GM21367 (cell line): ENCODE measurements at regions not wholly inside any gene's neighbourhood (a gene's known extent, or its start where the extent isn't known, plus 50 kb on each side); places are given as distances from the start of the nearest gene placed in this dataset.

Experiments
- ATAC-seq: cut with Tn5 transposase; IDR thresholded peaks from one replicate; pipeline ENCODE4 v1.9.1; 2021; ENCODE audit not compliant: unreplicated experiment

DNA sequence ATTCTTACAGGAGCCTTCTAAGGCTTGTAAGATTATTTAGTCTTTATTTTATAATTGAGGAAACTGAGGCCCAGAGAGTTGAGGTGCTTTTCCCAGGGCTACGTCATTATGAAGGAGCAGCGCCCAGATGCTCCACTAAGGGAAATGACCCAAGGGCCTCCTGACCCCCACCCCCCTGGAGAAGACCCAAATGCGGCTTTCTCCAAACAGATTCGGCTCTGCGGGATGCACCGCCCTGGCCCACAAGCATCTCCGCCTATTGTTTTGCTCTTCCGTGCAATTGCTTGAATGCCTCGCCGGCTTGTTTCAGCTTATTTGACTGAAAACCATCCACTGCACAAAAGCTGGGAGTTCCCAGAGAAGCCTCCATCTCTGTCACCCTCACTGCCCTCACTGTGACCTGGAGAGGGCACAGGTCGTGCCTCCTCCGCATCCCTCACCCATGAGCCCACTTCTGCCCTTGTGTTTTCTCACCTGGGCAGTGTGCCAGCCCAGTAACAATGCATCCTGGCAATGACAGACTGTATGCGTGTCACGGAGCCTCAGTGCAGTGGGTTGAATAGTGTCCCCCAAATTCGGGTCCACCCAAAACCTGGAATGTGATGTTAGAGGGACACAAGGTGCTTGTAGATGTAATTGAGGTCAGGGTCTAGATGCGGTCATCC lies 790.2 kb downstream of the TBC1D22A start:
- no peak for ATAC-seq

GRCh38 chr22:47552024-47552423 lies 789.6 kb downstream of the TBC1D22A start:
- no peak for ATAC-seq

- no peak for ATAC-seq
These were observed 789.0 kb downstream of the TBC1D22A start for GRCh38 chr22:47551431-47551775.

DNA sequence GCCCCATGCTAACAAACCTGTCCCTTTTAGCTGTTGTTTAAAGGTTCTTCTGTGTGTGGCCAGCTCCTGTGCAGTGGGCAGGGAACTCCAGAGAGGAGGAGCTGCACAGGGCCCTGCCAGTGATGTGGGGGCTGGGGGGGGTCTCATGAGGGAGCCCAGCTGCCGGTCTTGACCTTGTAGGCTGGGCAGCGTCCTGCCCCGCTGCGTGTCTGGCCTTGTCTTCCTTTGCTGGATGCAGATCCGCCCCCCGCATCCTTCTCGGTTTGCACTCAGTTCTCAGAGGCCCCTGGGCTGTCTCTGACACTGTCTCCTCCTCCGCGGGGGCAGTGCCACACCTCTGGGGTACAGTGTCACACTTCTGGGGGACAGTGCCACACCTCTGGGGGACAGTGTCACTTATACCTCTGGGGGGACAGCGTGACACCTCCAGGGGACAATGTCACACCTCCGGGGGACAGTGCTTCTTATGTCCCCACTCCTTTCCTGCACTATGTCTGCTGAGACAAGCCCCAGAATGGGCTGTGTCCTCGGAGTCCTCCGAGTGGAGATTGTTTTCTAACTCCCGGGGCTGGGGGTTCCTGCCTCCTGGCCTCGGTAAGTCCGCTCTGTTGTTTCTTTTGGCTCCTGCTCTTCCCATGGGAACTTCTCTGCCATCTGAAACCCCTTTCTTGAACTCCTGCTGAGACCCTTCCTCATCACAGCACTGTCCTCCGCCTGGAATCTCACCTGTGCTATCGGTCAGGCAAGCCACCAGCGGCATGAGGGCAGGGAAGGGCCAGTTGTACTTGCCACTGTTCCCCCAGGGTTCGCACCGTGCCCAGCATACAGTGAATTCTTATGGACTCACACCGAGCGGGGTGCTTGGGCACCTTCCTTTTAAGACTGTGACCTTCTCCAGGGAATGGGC lies 788.3 kb downstream of the TBC1D22A start:
- ATAC-seq = no peak

DNA sequence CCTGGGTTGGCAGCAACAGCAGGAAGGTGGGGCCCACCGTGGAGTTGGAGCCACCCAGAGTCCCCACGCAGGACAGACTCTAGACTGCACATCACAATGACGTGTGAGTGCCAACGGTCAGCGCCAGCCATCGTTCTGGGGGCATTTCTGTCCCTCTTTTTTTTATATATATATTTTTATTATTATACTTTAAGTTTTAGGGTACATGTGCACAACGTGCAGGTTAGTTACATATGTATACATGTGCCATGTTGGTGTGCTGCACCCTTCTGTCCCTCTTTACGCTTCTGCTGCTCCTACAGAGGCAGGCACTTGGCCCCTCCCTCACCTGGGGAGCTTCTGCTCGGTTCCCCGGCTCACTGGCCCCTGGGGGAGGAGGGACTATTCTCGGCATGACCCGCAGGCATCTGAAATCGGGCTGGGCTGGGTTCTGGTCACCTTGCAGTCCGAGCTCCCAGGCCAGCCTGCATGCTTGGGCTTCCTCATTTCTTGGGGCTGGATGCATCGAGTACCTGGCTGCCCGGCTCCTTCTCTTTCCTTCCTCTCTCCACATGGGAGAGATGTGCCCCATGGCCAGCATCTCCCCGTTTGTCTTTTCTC lies 787.4 kb downstream of the TBC1D22A start:
- no peak for ATAC-seq

DNA sequence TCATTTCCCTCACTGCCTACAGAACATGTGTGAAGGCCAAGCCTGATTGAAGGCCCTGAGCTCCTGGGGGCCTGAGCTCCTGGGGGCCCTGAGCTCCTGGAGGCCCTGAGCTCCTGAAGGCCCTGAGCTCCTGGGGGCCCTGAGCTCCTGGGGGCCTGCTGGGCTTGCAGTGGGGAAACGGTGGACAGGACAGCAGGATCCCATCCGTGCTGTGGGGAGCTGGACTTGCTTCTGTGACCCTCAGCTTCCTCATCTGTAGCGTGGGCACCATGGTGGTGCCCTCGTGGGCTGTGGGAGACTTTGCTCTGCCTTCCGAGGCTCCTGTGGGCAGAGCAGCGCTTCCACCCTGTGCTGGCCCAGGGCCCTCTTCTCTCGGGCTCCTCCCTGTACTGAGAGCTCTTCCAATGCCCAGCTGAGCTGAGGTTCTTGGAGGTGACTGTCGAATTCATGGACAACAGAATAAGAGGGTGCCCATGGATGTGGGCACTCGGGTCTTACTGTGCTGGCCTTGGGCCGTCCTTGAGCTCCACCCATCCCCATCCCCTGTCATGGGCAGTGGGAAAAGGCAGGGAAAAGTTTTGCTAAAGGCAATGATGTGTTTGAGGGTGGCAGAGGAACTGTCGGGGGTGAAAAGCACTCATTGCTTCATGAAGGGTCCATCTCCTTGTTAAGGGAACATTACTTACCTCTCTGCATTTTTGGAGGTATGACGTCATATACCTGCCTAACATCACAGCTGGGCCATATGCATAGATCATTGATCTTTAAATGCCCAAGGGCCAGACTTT lies 786.7 kb downstream of the TBC1D22A start:
- no peak for ATAC-seq

- ATAC-seq = no peak
These were observed 785.6 kb downstream of the TBC1D22A start for GRCh38 chr22:47547881-47548650.

DNA sequence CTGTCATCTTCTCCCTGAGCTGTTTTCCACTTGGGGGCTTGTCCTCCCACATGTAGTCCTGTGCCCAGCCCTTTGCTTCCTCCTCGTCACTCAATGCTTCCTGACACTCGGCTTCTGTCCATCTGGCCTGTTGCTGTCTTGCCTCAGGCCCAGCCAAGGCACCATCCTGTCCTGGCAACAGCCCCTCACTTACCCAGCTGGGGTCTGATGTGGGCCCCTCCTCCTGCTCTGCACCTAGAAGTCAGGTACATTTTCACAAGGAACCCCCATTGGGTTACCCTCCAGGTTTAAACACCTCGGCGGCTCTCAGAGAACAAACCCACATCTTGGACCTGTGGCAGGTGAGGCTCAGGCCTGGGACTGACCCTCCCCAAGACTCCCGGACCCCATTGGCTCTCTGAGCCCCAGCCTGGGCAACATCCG lies 784.8 kb downstream of the TBC1D22A start:
- no peak for ATAC-seq

GRCh38 chr22:47544696-47545095 lies 782.2 kb downstream of the TBC1D22A start:
- no peak for ATAC-seq

GRCh38 chr22:47543447-47543846 lies 781.0 kb downstream of the TBC1D22A start:
- ATAC-seq = no peak

GRCh38 chr22:47540011-47540410 lies 777.6 kb downstream of the TBC1D22A start:
- no peak for ATAC-seq

GRCh38 chr22:47539374-47539773 lies 776.9 kb downstream of the TBC1D22A start:
- no peak for ATAC-seq

GRCh38 chr22:47535681-47536080 lies 773.2 kb downstream of the TBC1D22A start:
- no peak for ATAC-seq

DNA sequence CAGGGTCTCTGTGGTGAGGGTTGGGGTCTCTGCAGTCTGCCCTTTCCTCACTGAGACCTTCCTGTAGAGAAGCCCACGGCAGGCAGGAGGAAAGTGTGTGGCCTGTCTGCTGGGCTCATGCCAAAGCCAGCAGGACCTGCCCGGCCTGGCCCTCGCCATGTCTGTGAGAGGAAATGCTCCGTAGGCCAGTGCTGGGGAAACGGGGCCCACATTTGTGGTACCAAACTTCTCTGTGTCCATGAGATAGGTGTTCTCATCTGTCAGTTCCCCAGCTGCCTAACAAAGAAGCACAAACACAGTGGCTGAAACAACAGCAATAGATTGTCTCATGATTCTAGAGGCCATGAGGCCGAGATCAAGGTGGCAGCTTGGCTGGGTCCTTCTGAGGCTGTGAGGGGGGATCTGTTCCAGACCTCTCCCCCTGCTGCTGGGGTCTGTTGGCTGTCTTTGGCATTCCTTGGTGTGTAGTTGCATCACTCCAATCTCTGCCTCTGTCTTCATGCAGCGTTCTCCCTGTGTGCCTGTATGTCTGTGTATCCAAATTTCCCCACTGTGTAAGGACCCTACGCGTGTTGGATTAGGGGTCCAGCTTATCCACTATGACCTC lies 772.5 kb downstream of the TBC1D22A start:
- ATAC-seq = no peak

DNA sequence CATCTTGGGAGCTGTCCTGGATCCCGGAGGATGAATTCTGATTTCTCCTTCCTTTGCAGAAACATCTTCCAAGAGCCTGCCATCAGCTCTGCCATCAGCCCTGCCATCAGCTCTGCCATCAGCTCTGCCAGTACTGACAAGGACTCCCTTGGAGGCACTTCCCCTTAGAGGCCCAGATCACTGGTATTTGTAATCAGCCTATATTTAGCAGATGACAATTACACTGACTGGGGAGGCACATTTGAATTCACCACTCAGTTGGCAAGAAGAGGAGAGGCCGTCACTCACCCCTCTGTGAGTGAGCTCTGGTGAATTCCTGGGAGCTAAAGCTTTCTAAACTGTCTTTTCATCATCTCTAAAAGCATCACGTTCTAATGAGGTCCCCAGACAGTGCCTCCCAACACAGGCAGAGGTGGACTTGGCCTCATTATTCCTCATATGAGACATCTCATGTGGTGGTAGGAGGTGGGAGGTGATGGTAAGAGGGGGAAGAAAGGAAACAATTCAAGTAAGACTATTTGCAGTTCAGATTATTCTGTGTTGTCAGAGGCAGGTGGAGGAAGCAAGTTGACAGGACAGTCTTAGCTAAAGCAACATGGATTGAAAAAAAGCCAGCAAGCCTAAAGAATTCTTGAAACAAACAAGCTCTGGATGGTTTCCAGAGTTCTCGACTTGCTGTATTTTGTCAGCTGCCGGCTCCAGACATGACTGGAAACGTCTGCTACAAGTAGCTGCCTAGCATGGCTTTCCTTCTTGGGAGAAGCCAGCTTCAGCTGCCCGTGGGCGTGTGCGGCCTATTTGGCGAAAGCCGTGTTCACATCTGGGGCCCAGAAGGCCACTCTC lies 771.7 kb downstream of the TBC1D22A start:
- ATAC-seq = no peak

- no peak for ATAC-seq
These were observed 754.6 kb downstream of the TBC1D22A start for GRCh38 chr22:47517062-47517461.

- no peak for ATAC-seq
These were observed 753.1 kb downstream of the TBC1D22A start for GRCh38 chr22:47515384-47516125.

DNA sequence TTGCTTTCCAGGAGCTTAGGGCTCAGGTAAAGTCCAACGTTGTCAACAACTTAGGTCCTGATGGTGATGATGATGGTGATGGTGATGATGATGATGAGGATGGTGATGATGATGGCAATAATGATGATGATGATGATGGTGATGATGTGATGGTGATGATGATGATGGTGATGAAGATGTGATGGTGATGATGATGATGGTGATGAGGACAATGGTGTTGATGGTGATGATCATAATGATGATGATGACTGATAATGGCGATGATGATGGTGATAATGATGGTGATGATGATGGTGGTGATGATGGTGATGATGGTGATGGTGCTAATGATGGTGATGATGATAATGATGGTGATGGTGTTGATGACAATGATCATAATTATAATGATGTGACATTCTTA lies 750.2 kb downstream of the TBC1D22A start:
- no peak for ATAC-seq
